GM21619 (cell line): ENCODE measurements at regions not wholly inside any gene's neighbourhood (a gene's known extent, or its start where the extent isn't known, plus 50 kb on each side); places are given as distances from the start of the nearest gene placed in this dataset.
"Not testable (repeated sequence)": the region's sequence is repeated elsewhere in the genome, so short reads cannot be mapped to it uniquely, and the experiment has no call there.

Experiments used
- ATAC-seq: cut with Tn5 transposase; IDR thresholded peaks from one replicate; pipeline ENCODE4 v1.9.1; 2021; ENCODE audit not compliant: unreplicated experiment

- ATAC-seq, result no peak
These were observed 848.5 kb downstream of the DACH1 start for GRCh38 chr13:71018544-71018943.

- no peak for ATAC-seq
These were observed 849.4 kb downstream of the DACH1 start for GRCh38 chr13:71017607-71018006.

GRCh38 chr13:71015516-71015915 is 851.5 kb downstream of the DACH1 start:
- no peak for ATAC-seq

- no peak for ATAC-seq
These were observed 852.0 kb downstream of the DACH1 start for GRCh38 chr13:71015021-71015420.

- no peak for ATAC-seq
These were observed 861.1 kb downstream of the DACH1 start for GRCh38 chr13:71005919-71006318.

GRCh38 chr13:70995338-70995737 is 871.7 kb downstream of the DACH1 start:
- no peak for ATAC-seq

GRCh38 chr13:70994191-70994590 is 872.8 kb downstream of the DACH1 start:
- ATAC-seq, result no peak

GRCh38 chr13:70987043-70987442 is 878.8 kb upstream of the KLHL1 start:
- ATAC-seq, result no peak

GRCh38 chr13:70985371-70985770 is 877.1 kb upstream of the KLHL1 start:
- no peak for ATAC-seq

- ATAC-seq, result not testable (repeated sequence)
These were observed 873.0 kb upstream of the KLHL1 start for GRCh38 chr13:70981219-70981618.

- no peak for ATAC-seq
These were observed 861.1 kb upstream of the KLHL1 start for GRCh38 chr13:70969321-70969720.

GRCh38 chr13:70967564-70967963 is 859.3 kb upstream of the KLHL1 start:
- ATAC-seq, result no peak

GRCh38 chr13:70964874-70965273 is 856.6 kb upstream of the KLHL1 start:
- no peak for ATAC-seq

- ATAC-seq, result no peak
These were observed 855.9 kb upstream of the KLHL1 start for GRCh38 chr13:70964124-70964523.

- no peak for ATAC-seq
These were observed 852.7 kb upstream of the KLHL1 start for GRCh38 chr13:70960841-70961443.

GRCh38 chr13:70959035-70959775 is 851.0 kb upstream of the KLHL1 start:
- no peak for ATAC-seq

GRCh38 chr13:70955887-70956286 is 847.6 kb upstream of the KLHL1 start:
- ATAC-seq, result no peak

GRCh38 chr13:70950664-70951063 is 842.4 kb upstream of the KLHL1 start:
- ATAC-seq, result no peak

- ATAC-seq, result no peak
These were observed 837.3 kb upstream of the KLHL1 start for GRCh38 chr13:70945506-70945905.

GRCh38 chr13:70941454-70941853 is 833.2 kb upstream of the KLHL1 start:
- no peak for ATAC-seq

GRCh38 chr13:70938462-70938861 is 830.2 kb upstream of the KLHL1 start:
- ATAC-seq, result no peak

GRCh38 chr13:70932511-70932910 is 824.3 kb upstream of the KLHL1 start:
- ATAC-seq, result no peak
